ENCODE measurements at regions not wholly inside any gene's neighbourhood (a gene's known extent, or its start where the extent isn't known, plus 50 kb on each side); places are given as distances from the start of the nearest gene placed in this dataset.

DNA sequence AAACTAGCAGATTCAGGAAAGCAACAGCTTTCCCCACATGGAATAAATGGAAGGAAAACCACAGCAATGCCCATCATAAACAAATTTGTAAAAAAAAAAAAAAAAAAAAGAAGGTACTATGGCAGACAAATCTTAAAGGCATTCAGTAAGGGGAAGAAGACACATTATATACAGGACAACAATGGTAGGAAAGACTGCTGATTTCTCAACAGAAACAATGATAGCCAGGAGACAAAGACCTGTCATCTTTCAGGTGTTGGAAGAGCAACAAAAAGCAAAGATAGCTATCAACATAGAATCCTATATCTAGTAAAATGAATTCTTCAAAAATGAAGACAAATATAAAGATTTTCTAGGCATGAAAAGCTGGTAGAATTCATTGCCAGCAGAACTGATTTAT is 65.9 kb downstream of the KCNJ2 start:
- Histone ChIP-seq H4K5ac (ENCODE audit: low read depth, low read length) (no peak overlapping the region), H2AK5ac (ENCODE audit: low read depth, low read length) (no peak overlapping the region), H3K27ac (ENCODE audit: insufficient read depth, low read length) (no peak overlapping the region), H3K14ac (replicated peaks; ENCODE audit: low read depth, low read length) (no peak overlapping the region), H3K9ac (ENCODE audit: low read depth, low read length) (no peak overlapping the region), H4K20me1 (ENCODE audit: insufficient read depth, low read length) (no peaks in the 10 kb centered on the region), H4K91ac (ENCODE audit: insufficient read depth, low read depth, low read length) (no peak overlapping the region), H3K18ac (ENCODE audit: low read depth, low read length) (no peak overlapping the region), H3K9me1 (ENCODE audit: insufficient read depth, low read length) (no peaks in the 10 kb centered on the region), H2BK120ac (ENCODE audit: low read depth, low read length) (no peak overlapping the region), H2BK20ac (ENCODE audit: low read depth, low read length) (no peak overlapping the region), H3K4me3 (ENCODE audit: insufficient read depth, low read depth, low read length) (no peak overlapping the region), H2BK15ac (ENCODE audit: low read depth, low read length) (no peak overlapping the region), H2BK5ac (ENCODE audit: low read depth, low read length, poor library complexity, severe bottlenecking) (no peak overlapping the region), H2AFZ (replicated peaks; ENCODE audit: low read length, poor library complexity) (no peak overlapping the region), H3K79me1 (ENCODE audit: low read depth in 1 of 2, low read length in 2 of 2) (no peaks in the 10 kb centered on the region), H3K56ac (ENCODE audit: extremely low read depth, insufficient read depth, low read length) (no peak overlapping the region), H3K23ac (ENCODE audit: low read depth, low read length) (no peak overlapping the region), H3K4me2 (ENCODE audit: low read depth, low read length) (no peak overlapping the region), H3K36me3 (ENCODE audit: control insufficient read depth, insufficient read depth, low read length) (no peaks in the 10 kb centered on the region), H4K8ac (ENCODE audit: low read depth in 2 of 2, low read length in 2 of 2) (no peak overlapping the region), H3K9me3 (ENCODE audit: control insufficient read depth, insufficient read depth, low read length) (no peaks in the 10 kb centered on the region), H3K27me3 (ENCODE audit: control insufficient read depth, insufficient read depth, low read length) (no peaks in the 10 kb centered on the region), H2AK9ac (replicated peaks; ENCODE audit: low read depth, low read length, poor library complexity) (no peak overlapping the region), H3K4me1 (ENCODE audit: control insufficient read depth, insufficient read depth, low read length) (no peaks in the 10 kb centered on the region), H3K4ac (ENCODE audit: low read depth, low read length) (no peak overlapping the region)
- dilution Hi-C loops (cut with HindIII; ENCODE audit: low sequenced_read_pairs, unreplicated experiment) (no loop called here), intact Hi-C loops (cut with micrococcal nuclease) (no loop called here), in situ Hi-C loops (cut with MboI; ENCODE audit: low sequenced_read_pairs) (no loop called here)
- no peak for TF ChIP-seq NFE2L2 (IDR thresholded peaks at IDR 0.05; ENCODE audit: low read depth, low read length)
- TF ChIP-seq CEBPB (IDR thresholded peaks at IDR 0.05; ENCODE audit: low read depth, low read length), result no peak
- TF ChIP-seq MXI1 (IDR thresholded peaks at IDR 0.05; ENCODE audit: borderline replicate concordance, low read depth, low read length), result no peak
- no peak for TF ChIP-seq RCOR1 (IDR thresholded peaks at IDR 0.05; ENCODE audit: insufficient replicate concordance, low read length)
- no peak for TF ChIP-seq RFX5 (IDR thresholded peaks at IDR 0.05; ENCODE audit: low read depth, low read length)
- no peak for TF ChIP-seq FOS (IDR thresholded peaks at IDR 0.05; ENCODE audit: low read depth, low read length)
- TF ChIP-seq, protein P1, sequence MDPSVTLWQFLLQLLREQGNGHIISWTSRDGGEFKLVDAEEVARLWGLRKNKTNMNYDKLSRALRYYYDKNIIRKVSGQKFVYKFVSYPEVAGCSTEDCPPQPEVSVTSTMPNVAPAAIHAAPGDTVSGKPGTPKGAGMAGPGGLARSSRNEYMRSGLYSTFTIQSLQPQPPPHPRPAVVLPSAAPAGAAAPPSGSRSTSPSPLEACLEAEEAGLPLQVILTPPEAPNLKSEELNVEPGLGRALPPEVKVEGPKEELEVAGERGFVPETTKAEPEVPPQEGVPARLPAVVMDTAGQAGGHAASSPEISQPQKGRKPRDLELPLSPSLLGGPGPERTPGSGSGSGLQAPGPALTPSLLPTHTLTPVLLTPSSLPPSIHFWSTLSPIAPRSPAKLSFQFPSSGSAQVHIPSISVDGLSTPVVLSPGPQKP (IDR thresholded peaks at IDR 0.05; ENCODE audit: borderline replicate concordance, low read depth, low read length), result no peak
- no peak for TF ChIP-seq BHLHE40 (IDR thresholded peaks at IDR 0.05; ENCODE audit: low read depth, low read length)
- no peak for ATAC-seq (ENCODE audit: low read depth)
- POLR2A ChIA-PET (ENCODE audit: unreplicated experiment), result no interaction called here
- BruUV-seq (replicated peaks), result no TSS peak
- DNase-seq, result no peak
- CTCF ChIA-PET, result no interaction called here

Measured in IMR-90 (cell line).